GM06990 (cell line): ENCODE measurements at regions not wholly inside any gene's neighbourhood (a gene's known extent, or its start where the extent isn't known, plus 50 kb on each side); places are given as distances from the start of the nearest gene placed in this dataset.
A peak's percentile ranks its signal among the peaks of the same experiment; 100 is the strongest.

ENCODE experiments used
- DNase-seq: peaks from one replicate; pipeline ENCODE4 v3.0.0-alpha.2; 2011; ENCODE audit not compliant: insufficient read length; ENCODE audit errors: extremely low read depth
- H3K27me3 ChIP-seq: replicated peaks from 2 replicates; pipeline ENCODE4 v1.6.0; 2011; ENCODE audit warnings: low read length; ENCODE audit not compliant: control insufficient read depth, insufficient read depth
- H3K36me3 ChIP-seq: 2 replicates; pipeline ENCODE4 v1.5.1; 2011; ENCODE audit warnings: low read length; ENCODE audit not compliant: control insufficient read depth, insufficient read depth
- H3K4me3 ChIP-seq: replicated peaks from 2 replicates; pipeline ENCODE4 v1.5.1; 2011; ENCODE audit warnings: low read depth, mild to moderate bottlenecking, control low read depth, low read length
- TF ChIP-seq, protein P1 (sequence below): IDR thresholded peaks from 2 replicates; pipeline ENCODE4 v1.5.1; 2011; ENCODE audit warnings: low read length, control low read depth, mild to moderate bottlenecking, inconsistent platforms; ENCODE audit not compliant: insufficient read depth, poor library complexity, severe bottlenecking

DNA sequence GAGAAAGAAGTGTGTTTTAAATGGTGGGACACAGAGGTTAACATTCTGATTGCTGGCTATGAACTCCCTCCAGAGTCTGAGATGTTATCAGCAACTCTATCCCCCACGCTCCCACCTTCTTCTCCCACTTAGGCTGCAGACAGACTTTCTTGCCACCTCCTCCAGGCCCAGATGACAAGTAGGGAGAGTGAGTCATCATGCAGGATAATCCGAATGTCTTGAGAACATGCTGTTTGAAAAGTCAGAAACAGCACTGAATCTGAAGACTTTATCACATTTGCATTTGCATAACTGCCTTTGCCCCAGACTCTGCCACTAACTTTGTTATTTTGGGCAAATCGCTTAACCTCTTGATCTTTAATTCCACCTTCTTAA lies 139.8 kb downstream of the ESM1 start:
- TF ChIP-seq, protein P1, sequence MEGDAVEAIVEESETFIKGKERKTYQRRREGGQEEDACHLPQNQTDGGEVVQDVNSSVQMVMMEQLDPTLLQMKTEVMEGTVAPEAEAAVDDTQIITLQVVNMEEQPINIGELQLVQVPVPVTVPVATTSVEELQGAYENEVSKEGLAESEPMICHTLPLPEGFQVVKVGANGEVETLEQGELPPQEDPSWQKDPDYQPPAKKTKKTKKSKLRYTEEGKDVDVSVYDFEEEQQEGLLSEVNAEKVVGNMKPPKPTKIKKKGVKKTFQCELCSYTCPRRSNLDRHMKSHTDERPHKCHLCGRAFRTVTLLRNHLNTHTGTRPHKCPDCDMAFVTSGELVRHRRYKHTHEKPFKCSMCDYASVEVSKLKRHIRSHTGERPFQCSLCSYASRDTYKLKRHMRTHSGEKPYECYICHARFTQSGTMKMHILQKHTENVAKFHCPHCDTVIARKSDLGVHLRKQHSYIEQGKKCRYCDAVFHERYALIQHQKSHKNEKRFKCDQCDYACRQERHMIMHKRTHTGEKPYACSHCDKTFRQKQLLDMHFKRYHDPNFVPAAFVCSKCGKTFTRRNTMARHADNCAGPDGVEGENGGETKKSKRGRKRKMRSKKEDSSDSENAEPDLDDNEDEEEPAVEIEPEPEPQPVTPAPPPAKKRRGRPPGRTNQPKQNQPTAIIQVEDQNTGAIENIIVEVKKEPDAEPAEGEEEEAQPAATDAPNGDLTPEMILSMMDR: no peak
- no peak for DNase-seq
- H3K27me3 ChIP-seq: no peaks in the 10 kb centered on the region; the same call in 1 of the 2 replicates
- no peaks in the 10 kb centered on the region for H3K36me3 ChIP-seq
- H3K4me3 ChIP-seq: no peak overlapping the region

GRCh38 chr5:54844905-54845566 lies 140.4 kb downstream of the ESM1 start:
- Histone ChIP-seq H3K4me3 (no peak overlapping the region), H3K36me3 (no peaks in the 10 kb centered on the region), H3K27me3 (no peaks in the 10 kb centered on the region; the same call in 1 of the 2 replicates)
- DNase-seq: no peak
- TF ChIP-seq, protein P1: peak; percentile 38

- TF ChIP-seq, protein P1: no peak
- DNase-seq: no peak
These were observed 141.1 kb downstream of the ESM1 start for GRCh38 chr5:54844266-54844665.

GRCh38 chr5:54841481-54841880 lies 143.9 kb downstream of the ESM1 start:
- Histone ChIP-seq H3K36me3 (no peaks in the 10 kb centered on the region), H3K27me3 (no peaks in the 10 kb centered on the region; the same call in 1 of the 2 replicates), H3K4me3 (no peak overlapping the region)
- TF ChIP-seq, protein P1: no peak
- no peak for DNase-seq

More at GRCh38 chr5:54844266-54844665, 141.1 kb downstream of the ESM1 start:
- Histone ChIP-seq H3K4me3 (no peak overlapping the region), H3K27me3 (no peaks in the 10 kb centered on the region; the same call in 1 of the 2 replicates), H3K36me3 (no peaks in the 10 kb centered on the region)

- TF ChIP-seq, protein P1: no peak
- no peak for DNase-seq
- Histone ChIP-seq H3K4me3 (no peak overlapping the region), H3K27me3 (no peaks in the 10 kb centered on the region; the same call in 1 of the 2 replicates), H3K36me3 (no peaks in the 10 kb centered on the region)
These were observed 146.6 kb downstream of the ESM1 start for GRCh38 chr5:54838843-54839242.

GRCh38 chr5:54837981-54838380 lies 147.4 kb downstream of the ESM1 start:
- no peak overlapping the region for H3K4me3 ChIP-seq
- DNase-seq: no peak
- H3K36me3 ChIP-seq: no peaks in the 10 kb centered on the region
- H3K27me3 ChIP-seq: no peaks in the 10 kb centered on the region; the same call in 1 of the 2 replicates
- TF ChIP-seq, protein P1: no peak
